ENCODE measurements at regions not wholly inside any gene's neighbourhood (a gene's known extent, or its start where the extent isn't known, plus 50 kb on each side); places are given as distances from the start of the nearest gene placed in this dataset.
"Not testable (repeated sequence)": the region's sequence is repeated elsewhere in the genome, so short reads cannot be mapped to it uniquely, and the experiment has no call there.

DNA sequence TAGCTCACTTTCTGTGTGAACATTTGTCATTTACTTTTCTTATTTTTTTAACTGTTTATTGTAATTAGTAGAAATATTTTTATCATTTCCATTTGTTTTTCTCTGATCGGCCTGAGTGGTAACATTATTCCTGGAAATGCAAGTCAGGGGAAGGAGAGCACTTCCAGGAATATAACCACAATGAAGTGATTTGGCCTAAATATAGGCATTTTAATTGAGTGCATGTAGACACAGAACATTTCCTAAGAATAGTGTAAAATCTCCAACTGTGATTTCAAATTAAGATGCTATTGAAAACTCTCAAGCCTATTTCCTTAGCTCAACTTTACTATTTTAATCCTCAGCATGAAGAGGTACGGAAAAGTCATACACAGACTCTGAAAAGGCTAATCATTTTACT is 86.5 kb upstream of the SKAP2 start:
- Mint-ChIP-seq H3K27ac (no peak overlapping the region), H3K4me1 (no peaks in the 10 kb centered on the region), H3K27me3 (peaks cover 9 to 24% (median 16%) of the 10 kb centered on the region in 5 donors), H3K36me3 (peaks cover 0 to 3% (median 0%) of the 10 kb centered on the region in 3 donors), H3K9me3 (no peaks in the 10 kb centered on the region), H3K4me3 (no peak overlapping the region)
- POLR2A ChIA-PET: no interaction called here
- no peak for ATAC-seq
- DNase-seq: no peak

DNA sequence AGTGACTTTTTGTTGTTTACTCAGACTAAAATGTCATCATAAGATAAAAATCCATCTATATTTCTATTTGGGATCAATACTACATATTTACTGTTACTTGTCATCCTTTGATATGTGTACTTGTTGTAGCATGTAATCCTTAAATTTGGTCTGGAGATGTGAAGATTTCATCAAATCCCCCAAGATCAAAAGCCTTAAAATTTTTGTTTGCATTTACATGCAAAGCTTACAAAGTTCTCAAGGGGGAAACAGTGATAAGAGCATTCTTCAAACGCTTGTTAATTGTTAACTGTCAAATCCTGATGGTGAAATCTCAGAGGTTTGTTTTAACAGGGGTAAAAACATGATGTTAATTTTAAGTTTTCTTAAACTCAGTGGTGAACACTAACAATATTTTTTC is 84.9 kb upstream of the SKAP2 start:
- POLR2A ChIA-PET: no interaction called here
- Mint-ChIP-seq H3K27me3 (peaks cover 0 to 23% (median 7%) of the 10 kb centered on the region in 5 donors), H3K36me3 (no peaks in the 10 kb centered on the region), H3K4me3 (no peak overlapping the region), H3K9me3 (no peaks in the 10 kb centered on the region), H3K27ac (no peak overlapping the region), H3K4me1 (no peaks in the 10 kb centered on the region)
- ATAC-seq (no peak), DNase-seq (no peak)

DNA sequence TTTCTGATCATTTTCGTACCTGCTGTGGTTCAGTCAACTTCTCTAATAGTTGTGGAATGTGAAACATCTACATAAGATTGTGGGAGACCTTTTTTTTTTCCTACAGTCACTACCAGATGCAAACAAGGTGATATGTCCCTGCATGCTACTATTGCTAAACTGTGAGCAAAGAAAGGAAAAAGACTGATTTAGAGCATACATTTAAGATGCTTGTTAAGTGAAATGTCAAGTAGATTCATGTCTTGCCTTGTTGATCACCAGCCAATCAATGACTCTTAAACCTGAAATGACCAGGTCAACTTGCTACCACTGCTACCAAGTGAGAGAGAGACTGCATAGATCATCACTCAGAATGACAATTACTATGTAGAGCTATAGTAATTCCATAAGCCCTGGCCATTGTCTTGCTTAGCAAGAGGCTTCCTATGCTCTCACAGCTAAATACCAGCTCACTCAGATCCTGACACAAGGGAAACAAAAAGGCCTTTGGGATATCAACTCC is 84.3 kb upstream of the SKAP2 start:
- ATAC-seq: no peak
- Mint-ChIP-seq H3K4me3 (no peak overlapping the region), H3K9me3 (no peaks in the 10 kb centered on the region), H3K36me3 (no peaks in the 10 kb centered on the region), H3K4me1 (no peaks in the 10 kb centered on the region), H3K27ac (no peak overlapping the region), H3K27me3 (peaks cover 0 to 21% (median 7%) of the 10 kb centered on the region in 5 donors)
- POLR2A ChIA-PET: no interaction called here
- DNase-seq: no peak

DNA sequence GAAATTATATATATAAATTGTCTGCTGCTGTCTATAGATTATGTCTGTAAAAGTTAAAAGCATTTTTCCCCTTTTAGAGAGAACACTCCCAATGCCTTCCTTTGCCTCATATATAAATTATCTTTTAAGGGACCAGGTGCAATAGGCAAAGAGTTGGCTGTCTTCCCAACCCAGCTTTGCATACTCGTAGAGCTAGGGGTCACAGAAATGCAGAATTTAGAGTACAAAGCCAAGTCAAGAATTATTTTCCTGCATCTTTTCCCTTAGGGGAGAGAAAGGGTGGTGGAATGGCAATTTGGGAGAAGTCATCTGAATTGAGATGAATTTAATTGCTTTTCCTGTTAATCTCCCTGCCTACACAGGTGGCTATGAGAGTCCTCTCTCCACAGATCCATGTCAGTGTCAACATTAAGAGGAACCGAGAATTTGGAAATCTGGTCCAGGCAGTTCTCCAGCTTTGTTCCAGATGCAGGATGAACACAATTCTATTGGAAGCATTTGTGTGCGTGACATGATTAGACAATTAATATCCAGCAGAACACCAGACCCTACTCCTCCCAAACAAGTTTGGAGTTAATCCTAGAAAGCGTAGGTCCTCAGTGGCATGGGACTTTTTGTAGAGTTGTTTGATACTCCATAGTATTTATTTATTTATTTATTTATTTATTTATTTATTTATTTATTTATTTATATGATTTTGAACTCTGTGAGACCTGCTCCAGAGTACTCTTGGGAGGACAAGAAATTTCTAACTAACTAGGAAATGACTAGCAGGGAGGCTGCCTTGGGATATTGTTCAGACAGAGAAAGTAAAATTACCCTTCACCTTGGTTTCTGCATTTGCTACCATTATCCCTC is 80.3 kb upstream of the SKAP2 start:
- Mint-ChIP-seq H3K27me3 (peaks cover 5 to 16% (median 10%) of the 10 kb centered on the region in 5 donors), H3K9me3 (no peaks in the 10 kb centered on the region), H3K36me3 (no peaks in the 10 kb centered on the region), H3K4me1 (no peaks in the 10 kb centered on the region), H3K4me3 (no peak overlapping the region), H3K27ac (no peak overlapping the region)
- POLR2A ChIA-PET: no interaction called here
- ATAC-seq: no peak
- no peak for DNase-seq

DNA sequence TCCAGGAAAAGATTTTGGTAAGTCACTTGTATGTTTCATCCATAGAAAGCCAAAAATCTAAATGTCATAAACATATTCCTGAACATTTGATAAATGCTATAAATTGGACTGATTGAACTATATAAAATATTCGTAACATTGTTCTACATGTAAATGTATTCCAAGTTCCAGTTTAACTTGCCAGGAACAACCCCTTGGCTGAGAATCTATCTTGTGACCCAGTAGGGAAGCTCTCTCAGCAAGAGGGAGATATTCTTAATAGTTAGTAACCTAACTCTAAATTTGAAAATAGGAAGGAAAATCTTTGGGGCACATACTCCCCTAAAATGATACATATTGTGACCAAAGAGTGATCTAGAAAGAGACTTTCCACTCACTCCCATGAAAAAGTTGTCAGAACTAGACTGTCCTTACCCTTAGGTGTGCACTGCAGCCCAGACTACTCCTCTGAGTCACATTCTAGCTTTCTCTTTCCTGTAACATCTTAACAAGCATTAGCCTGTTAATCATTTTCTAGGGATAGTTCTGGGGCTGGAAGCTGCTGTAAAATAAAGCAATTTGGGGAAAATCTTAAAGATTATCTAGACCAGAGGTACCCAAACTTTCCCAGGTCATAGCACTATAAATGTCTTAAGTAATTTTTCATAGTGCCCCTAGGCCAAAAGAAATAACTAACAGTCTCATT is 73.7 kb upstream of the SKAP2 start:
- H3K4me3 Mint-ChIP-seq: no peak overlapping the region
- no peak overlapping the region for H3K27ac Mint-ChIP-seq
- H3K36me3 Mint-ChIP-seq: peaks cover 0 to 4% (median 0%) of the 10 kb centered on the region in 3 donors
- ATAC-seq (no peak), DNase-seq (no peak)
- peaks cover 0 to 9% (median 3%) of the 10 kb centered on the region in 9 donors for H3K9me3 Mint-ChIP-seq
- POLR2A ChIA-PET: no interaction called here
- no peaks in the 10 kb centered on the region for H3K4me1 Mint-ChIP-seq
- H3K27me3 Mint-ChIP-seq: peaks cover 9 to 16% (median 15%) of the 10 kb centered on the region in 5 donors

DNA sequence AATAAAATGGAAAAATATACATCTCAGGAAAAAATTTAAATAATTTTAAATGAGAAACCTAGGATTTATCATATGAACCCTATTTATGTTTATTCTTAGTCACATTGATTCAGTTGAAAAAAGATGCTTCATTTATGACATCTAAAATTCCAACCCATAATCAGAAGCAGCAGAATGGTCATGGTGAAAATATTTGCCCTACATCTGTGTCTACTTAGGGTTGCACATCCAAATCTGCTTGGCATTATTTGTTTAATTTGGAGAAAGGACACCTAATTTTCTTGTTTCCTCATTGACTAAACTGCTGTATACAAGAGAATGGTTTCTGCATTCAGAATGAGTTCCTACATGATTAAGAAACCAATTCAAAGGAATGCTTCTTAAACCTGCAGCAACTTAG is 72.9 kb upstream of the SKAP2 start:
- ATAC-seq (no peak), DNase-seq (no peak)
- POLR2A ChIA-PET: no interaction called here
- no peak overlapping the region for H3K4me3 Mint-ChIP-seq
- peaks cover 0 to 4% (median 0%) of the 10 kb centered on the region in 3 donors for H3K36me3 Mint-ChIP-seq
- H3K9me3 Mint-ChIP-seq: peaks cover 0 to 12% (median 3%) of the 10 kb centered on the region in 9 donors
- H3K27ac Mint-ChIP-seq: no peak overlapping the region
- H3K27me3 Mint-ChIP-seq: peaks cover 8 to 22% (median 17%) of the 10 kb centered on the region in 5 donors
- no peaks in the 10 kb centered on the region for H3K4me1 Mint-ChIP-seq

DNA sequence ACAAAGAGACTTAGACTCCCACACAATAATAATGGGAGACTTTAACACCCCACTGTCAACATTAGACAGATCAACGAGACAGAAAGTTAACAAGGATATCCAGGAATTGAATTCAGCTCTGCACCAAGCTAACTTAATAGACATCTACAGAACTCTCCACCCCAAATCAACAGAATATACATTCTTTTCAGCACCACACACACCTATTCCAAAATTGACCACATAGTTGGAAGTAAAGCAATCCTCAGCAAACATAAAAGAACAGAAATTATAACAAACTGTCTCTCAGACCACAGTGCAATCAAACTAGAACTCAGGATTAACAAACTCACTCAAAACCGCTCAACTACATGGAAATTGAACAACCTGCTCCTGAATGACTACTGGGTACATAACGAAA is 68.2 kb upstream of the SKAP2 start:
- ATAC-seq, POLR2A ChIA-PET, H3K36me3 Mint-ChIP-seq, DNase-seq, H3K4me1 Mint-ChIP-seq, H3K27ac Mint-ChIP-seq, H3K4me3 Mint-ChIP-seq: not testable (repeated sequence)
- Mint-ChIP-seq H3K9me3 (peaks cover 0 to 12% (median 3%) of the 10 kb centered on the region in 9 donors), H3K27me3 (peaks cover 3 to 21% (median 13%) of the 10 kb centered on the region in 5 donors)

DNA sequence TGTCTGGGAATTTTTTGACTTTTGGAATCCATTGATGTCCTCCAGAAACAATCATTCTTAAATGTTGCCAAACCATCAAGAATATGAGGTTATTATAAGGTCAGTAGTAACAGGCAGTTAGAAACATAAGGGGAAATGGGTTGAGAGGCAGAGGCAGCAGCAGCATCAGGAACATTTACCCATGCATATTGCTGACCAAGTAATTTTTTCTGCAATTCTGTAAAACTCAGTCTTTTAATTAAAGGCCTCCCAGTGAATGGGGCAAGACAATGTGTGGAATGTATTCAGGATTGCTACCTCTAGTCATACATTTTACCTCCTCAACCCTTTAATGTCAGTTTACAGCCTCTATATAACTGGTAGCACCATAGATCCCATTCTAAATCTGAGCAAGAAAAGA is 66.5 kb upstream of the SKAP2 start:
- Mint-ChIP-seq H3K4me1 (no peaks in the 10 kb centered on the region), H3K27ac (no peak overlapping the region), H3K4me3 (no peak overlapping the region), H3K9me3 (peaks cover 0 to 12% (median 3%) of the 10 kb centered on the region in 9 donors), H3K27me3 (peaks cover 5 to 31% (median 16%) of the 10 kb centered on the region in 5 donors), H3K36me3 (peaks cover 0 to 4% (median 0%) of the 10 kb centered on the region in 3 donors)
- no peak for DNase-seq
- no peak for ATAC-seq
- POLR2A ChIA-PET: no interaction called here

DNA sequence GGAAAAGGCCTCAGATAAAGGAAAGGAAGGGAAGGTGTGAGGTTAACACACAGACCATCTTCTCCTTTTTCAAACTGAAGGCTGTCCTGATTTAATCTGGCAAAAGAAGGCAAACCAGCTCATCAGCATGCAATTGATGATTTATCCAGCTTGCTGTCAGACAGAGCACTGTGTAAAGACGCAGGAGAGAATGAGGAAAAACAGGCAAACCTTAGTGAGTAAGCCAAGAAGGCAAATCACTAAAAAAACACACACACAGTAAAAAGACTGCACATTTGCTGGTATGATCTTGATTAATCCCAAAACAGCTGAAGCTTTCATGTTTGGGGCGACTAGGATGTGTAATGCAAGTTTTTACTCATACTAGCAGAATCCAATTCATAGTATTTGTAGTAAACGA is 65.8 kb upstream of the SKAP2 start:
- no peaks in the 10 kb centered on the region for H3K4me1 Mint-ChIP-seq
- H3K36me3 Mint-ChIP-seq: peaks cover 0 to under 1% (median 0%) of the 10 kb centered on the region in 3 donors
- POLR2A ChIA-PET: no interaction called here
- peaks cover 0 to 9% (median under 1%) of the 10 kb centered on the region in 9 donors for H3K9me3 Mint-ChIP-seq
- DNase-seq (no peak), ATAC-seq (no peak)
- H3K4me3 Mint-ChIP-seq: no peak overlapping the region
- H3K27ac Mint-ChIP-seq: no peak overlapping the region
- peaks cover 7 to 31% (median 11%) of the 10 kb centered on the region in 5 donors for H3K27me3 Mint-ChIP-seq

DNA sequence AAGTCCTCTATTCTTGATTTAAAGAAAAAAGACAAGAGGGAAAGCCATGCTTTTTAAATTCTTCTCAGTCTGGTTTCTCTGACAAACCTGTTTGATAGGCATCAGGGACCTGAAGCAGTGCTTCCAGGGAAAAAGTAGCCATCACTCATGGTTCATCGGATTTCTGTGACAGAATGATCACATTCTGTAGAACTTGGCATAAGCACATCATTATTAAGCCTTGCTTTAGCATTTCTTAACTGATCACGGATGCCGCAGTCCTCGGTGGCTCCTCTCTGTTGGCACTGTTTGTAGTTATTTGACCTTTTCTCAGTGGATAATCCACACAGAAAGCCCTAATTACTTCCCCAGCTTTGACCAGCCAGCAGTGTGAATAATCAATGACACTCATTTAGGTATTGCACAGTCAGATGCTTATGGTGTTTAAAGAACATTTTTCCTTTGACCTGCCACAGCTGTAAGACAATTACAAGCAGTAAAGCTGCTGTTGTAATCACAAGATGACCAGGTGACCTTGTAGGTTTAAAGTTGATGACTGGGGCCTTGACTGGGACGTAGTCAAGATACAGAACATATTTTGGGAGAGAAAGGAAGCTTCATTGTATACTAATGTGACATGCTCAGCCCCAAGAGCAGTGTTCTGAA is 64.4 kb upstream of the SKAP2 start:
- H3K36me3 Mint-ChIP-seq: no peaks in the 10 kb centered on the region
- H3K4me1 Mint-ChIP-seq: no peaks in the 10 kb centered on the region
- ATAC-seq (no peak), DNase-seq (no peak)
- POLR2A ChIA-PET: no interaction called here
- H3K9me3 Mint-ChIP-seq: peaks cover 0 to 7% (median 0%) of the 10 kb centered on the region in 9 donors
- H3K27me3 Mint-ChIP-seq: peaks cover 7 to 31% (median 11%) of the 10 kb centered on the region in 5 donors
- H3K27ac Mint-ChIP-seq: no peak overlapping the region
- no peak overlapping the region for H3K4me3 Mint-ChIP-seq

DNA sequence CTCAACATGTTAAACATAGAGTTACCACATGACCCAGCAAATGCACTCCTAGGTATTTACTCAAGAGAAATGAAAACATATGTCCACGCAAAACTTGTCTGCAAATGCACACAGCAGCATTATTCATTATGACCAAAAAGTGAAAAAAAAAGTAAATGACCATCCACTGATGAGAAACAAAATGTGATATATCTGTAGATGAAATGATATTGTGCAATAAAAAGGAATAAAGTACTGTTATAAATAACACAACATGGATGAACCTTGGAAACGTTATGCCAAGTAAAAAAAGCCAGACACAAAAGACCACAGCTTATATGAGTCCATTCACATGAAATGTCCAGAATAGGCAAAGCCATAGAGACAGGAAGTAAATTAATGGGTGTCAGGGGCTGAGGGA is 61.4 kb upstream of the SKAP2 start:
- Mint-ChIP-seq H3K27ac (no peak overlapping the region), H3K36me3 (no peaks in the 10 kb centered on the region), H3K4me1 (no peaks in the 10 kb centered on the region), H3K4me3 (no peak overlapping the region), H3K9me3 (peaks cover 0 to 2% (median 0%) of the 10 kb centered on the region in 9 donors), H3K27me3 (peaks cover 5 to 20% (median 12%) of the 10 kb centered on the region in 5 donors)
- ATAC-seq (no peak), DNase-seq (no peak)
- POLR2A ChIA-PET: no interaction called here

DNA sequence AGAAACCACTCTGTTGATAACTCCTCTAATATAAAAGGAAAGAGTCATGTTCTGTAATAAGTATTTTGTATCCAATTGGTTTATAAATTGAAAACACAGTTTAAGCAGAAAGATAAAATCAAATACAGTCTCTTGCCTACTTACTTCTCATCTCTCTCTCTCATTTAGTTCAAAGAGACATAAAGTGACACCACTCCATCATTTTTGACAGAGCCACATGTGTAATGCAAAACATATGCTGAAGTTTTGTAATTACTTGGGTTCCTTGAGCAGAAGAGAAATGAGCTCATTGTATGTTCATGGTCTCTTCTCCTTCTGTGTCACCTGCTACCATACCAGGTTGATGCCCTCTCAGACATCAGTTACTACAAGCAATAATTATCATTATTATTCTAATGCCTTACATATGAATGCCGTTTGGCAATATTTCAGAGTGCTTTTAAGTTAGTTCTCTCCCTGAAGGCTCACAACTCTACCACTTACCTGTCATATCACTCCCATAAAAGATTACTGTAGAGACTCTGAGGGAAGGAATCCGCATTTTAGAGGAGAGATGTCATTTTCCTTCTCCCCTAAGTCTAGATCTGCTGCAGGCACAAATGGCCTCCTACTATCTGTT is 59.9 kb upstream of the SKAP2 start:
- Mint-ChIP-seq H3K4me3 (no peak overlapping the region), H3K4me1 (no peaks in the 10 kb centered on the region)

More for the DNA sequence above, 59.9 kb upstream of the SKAP2 start:
- POLR2A ChIA-PET: no interaction called here
- no peak overlapping the region for H3K27ac Mint-ChIP-seq
- no peaks in the 10 kb centered on the region for H3K9me3 Mint-ChIP-seq
- no peaks in the 10 kb centered on the region for H3K36me3 Mint-ChIP-seq
- peaks cover 5 to 13% (median 12%) of the 10 kb centered on the region in 5 donors for H3K27me3 Mint-ChIP-seq
- no peak for ATAC-seq
- DNase-seq: no peak

All from naive thymus-derived CD8-positive, alpha-beta T cell (primary cell).